ENCODE measurements at regions not wholly inside any gene's neighbourhood (a gene's known extent, or its start where the extent isn't known, plus 50 kb on each side); places are given as distances from the start of the nearest gene placed in this dataset.

GRCh38 chr9:106678273-106678672 is 184.7 kb upstream of the ZNF462 start:
- no peaks in the 10 kb centered on the region for H3K36me3 ChIP-seq (ENCODE audit: control insufficient read depth in 2 of 2, extremely low read depth in 1 of 2, insufficient read depth in 2 of 2, low read length in 2 of 2)
- H3K9me3 ChIP-seq (ENCODE audit: control insufficient read depth, low read depth, low read length), result no peaks in the 10 kb centered on the region
- FAIRE-seq (no peak), DNase-seq (ENCODE audit: low read depth, low spot score) (no peak)
- no peak overlapping the region for H3K4me2 ChIP-seq (ENCODE audit: control insufficient read depth, extremely low read depth, insufficient read depth, low read depth, low read length)
- H2AFZ ChIP-seq (ENCODE audit: control insufficient read depth, low read length), result no peak overlapping the region
- no peaks in the 10 kb centered on the region for H3K9me1 ChIP-seq (ENCODE audit: control insufficient read depth, extremely low read depth, insufficient read depth, low read length)
- H3K79me2 ChIP-seq (ENCODE audit: control insufficient read depth, insufficient read depth, low read length), result no peaks in the 10 kb centered on the region
- no peaks in the 10 kb centered on the region for H4K20me1 ChIP-seq (ENCODE audit: control insufficient read depth, extremely low read depth, insufficient read depth, low read length)
- no peak overlapping the region for H3K9ac ChIP-seq (ENCODE audit: control insufficient read depth, extremely low read depth, insufficient read depth, low read length)
- H3K27me3 ChIP-seq (ENCODE audit: control insufficient read depth, extremely low read depth, insufficient read depth, low read length), result no peaks in the 10 kb centered on the region
- H3K4me1 ChIP-seq (ENCODE audit: control insufficient read depth, extremely low read depth, insufficient read depth, low read length), result no peaks in the 10 kb centered on the region
- H3K4me3 ChIP-seq (ENCODE audit: control insufficient read depth in 2 of 3, extremely low read depth in 1 of 3, insufficient read depth in 2 of 3, low read depth in 1 of 3, low read length in 3 of 3), result no peak overlapping the region
- no peak overlapping the region for H3K27ac ChIP-seq (ENCODE audit: control insufficient read depth, insufficient read depth, low read length)
- dilution Hi-C loops (cut with MboI; ENCODE audit: extremely low pct_ligation_motif_present, low sequenced_read_pairs), result no loop called here
- TF ChIP-seq CTCF (optimal IDR thresholded peaks at IDR 0.05 in 1 of 3, IDR thresholded peaks at IDR 0.05 in 1 of 3, conservative IDR thresholded peaks at IDR 0.05 in 1 of 3; ENCODE audit: extremely low read depth in 1 of 3, insufficient read depth in 2 of 3, low read length in 3 of 3) (no peak), EZH2 (IDR thresholded peaks at IDR 0.05; ENCODE audit: low read length) (no peak)

- H3K27me3 ChIP-seq (ENCODE audit: control insufficient read depth, extremely low read depth, insufficient read depth, low read length), result no peaks in the 10 kb centered on the region
- no peak overlapping the region for H3K4me3 ChIP-seq (ENCODE audit: control insufficient read depth in 2 of 3, extremely low read depth in 1 of 3, insufficient read depth in 2 of 3, low read depth in 1 of 3, low read length in 3 of 3)
- H3K9ac ChIP-seq (ENCODE audit: control insufficient read depth, extremely low read depth, insufficient read depth, low read length), result no peak overlapping the region
- no peaks in the 10 kb centered on the region for H4K20me1 ChIP-seq (ENCODE audit: control insufficient read depth, extremely low read depth, insufficient read depth, low read length)
- no peak for TF ChIP-seq CTCF (optimal IDR thresholded peaks at IDR 0.05 in 1 of 3, IDR thresholded peaks at IDR 0.05 in 1 of 3, conservative IDR thresholded peaks at IDR 0.05 in 1 of 3; ENCODE audit: extremely low read depth in 1 of 3, insufficient read depth in 2 of 3, low read length in 3 of 3)
- no peak for TF ChIP-seq EZH2 (IDR thresholded peaks at IDR 0.05; ENCODE audit: low read length)
- dilution Hi-C loops (cut with MboI; ENCODE audit: extremely low pct_ligation_motif_present, low sequenced_read_pairs), result no loop called here
- H3K4me1 ChIP-seq (ENCODE audit: control insufficient read depth, extremely low read depth, insufficient read depth, low read length), result no peaks in the 10 kb centered on the region
- no peaks in the 10 kb centered on the region for H3K36me3 ChIP-seq (ENCODE audit: control insufficient read depth in 2 of 2, extremely low read depth in 1 of 2, insufficient read depth in 2 of 2, low read length in 2 of 2)
- no peaks in the 10 kb centered on the region for H3K79me2 ChIP-seq (ENCODE audit: control insufficient read depth, insufficient read depth, low read length)
- FAIRE-seq (no peak), DNase-seq (ENCODE audit: low read depth, low spot score) (no peak)
- no peak overlapping the region for H2AFZ ChIP-seq (ENCODE audit: control insufficient read depth, low read length)
- no peaks in the 10 kb centered on the region for H3K9me1 ChIP-seq (ENCODE audit: control insufficient read depth, extremely low read depth, insufficient read depth, low read length)
- no peak overlapping the region for H3K27ac ChIP-seq (ENCODE audit: control insufficient read depth, insufficient read depth, low read length)
- H3K9me3 ChIP-seq (ENCODE audit: control insufficient read depth, low read depth, low read length), result no peaks in the 10 kb centered on the region
- H3K4me2 ChIP-seq (ENCODE audit: control insufficient read depth, extremely low read depth, insufficient read depth, low read depth, low read length), result no peak overlapping the region
Measured at GRCh38 chr9:106682420-106682819, 180.5 kb upstream of the ZNF462 start.
